ENCODE measurements at regions not wholly inside any gene's neighbourhood (a gene's known extent, or its start where the extent isn't known, plus 50 kb on each side); places are given as distances from the start of the nearest gene placed in this dataset.

- H3K9me3 Mint-ChIP-seq, result peaks cover 0 to 2% (median 0%) of the 10 kb centered on the region in 7 donors
- Histone ChIP-seq H3K27ac (ENCODE audit: low read depth in 1 of 2, low read length in 2 of 2) (no peak overlapping the region), H3K36me3 (replicated peaks in 1 of 2; ENCODE audit: control insufficient read depth in 1 of 2, insufficient read depth in 2 of 2, low read length in 2 of 2) (no peaks in the 10 kb centered on the region), H3K4me2 (replicated peaks; ENCODE audit: extremely low read depth, low read length, poor library complexity, severe bottlenecking) (no peak overlapping the region), H3K4me3 (replicated peaks in 1 of 3; ENCODE audit: low read depth in 2 of 3, low read length in 3 of 3) (no peak overlapping the region), H3K9me3 (replicated peaks in 1 of 2; ENCODE audit: control insufficient read depth in 1 of 2, insufficient read depth in 1 of 2, low read length in 2 of 2) (no peaks in the 10 kb centered on the region), H4K20me1 (ENCODE audit: insufficient read depth, low read length) (no peaks in the 10 kb centered on the region), H2AFZ (ENCODE audit: insufficient read depth, low read depth, low read length, poor library complexity, severe bottlenecking) (no peak overlapping the region), H3K4me1 (ENCODE audit: control insufficient read depth in 1 of 2, insufficient read depth in 2 of 2, low read length in 2 of 2) (peaks cover 23 to 27% of the 10 kb centered on the region in 2 donors), H3K27me3 (ENCODE audit: control insufficient read depth in 2 of 2, insufficient read depth in 2 of 2, low read length in 2 of 2) (no peaks in the 10 kb centered on the region), H3K9ac (ENCODE audit: insufficient read depth, low read length, poor library complexity, severe bottlenecking) (no peak overlapping the region), H3K79me2 (ENCODE audit: insufficient read depth, low read length) (no peaks in the 10 kb centered on the region)
- intact Hi-C loops (cut with micrococcal nuclease), result loop anchor here in 1 of 2 donors (2.0 kb wide), 1 partner anchor 19 kb away; no protein-coding TSS in a partner anchor
- H3K4me3 Mint-ChIP-seq, result no peak overlapping the region
- no peaks in the 10 kb centered on the region for H3K27me3 Mint-ChIP-seq (ENCODE audit: low read depth in 3 of 3)
- no peaks in the 10 kb centered on the region for H3K36me3 Mint-ChIP-seq
- DNase-seq, result no peak
- no peak overlapping the region for H3K27ac Mint-ChIP-seq
- no peak for TF ChIP-seq CTCF (IDR thresholded peaks at IDR 0.05)
- H3K4me1 Mint-ChIP-seq, result peaks cover 14% of the 10 kb centered on the region
Measured at GRCh38 chr3:101945980-101946379, 96.7 kb downstream of the NFKBIZ start.

GRCh38 chr3:101946906-101947305 lies 97.6 kb downstream of the NFKBIZ start:
- Histone ChIP-seq H2AFZ (ENCODE audit: insufficient read depth, low read depth, low read length, poor library complexity, severe bottlenecking) (no peak overlapping the region), H3K9me3 (replicated peaks in 1 of 2; ENCODE audit: control insufficient read depth in 1 of 2, insufficient read depth in 1 of 2, low read length in 2 of 2) (no peaks in the 10 kb centered on the region), H3K79me2 (ENCODE audit: insufficient read depth, low read length) (no peaks in the 10 kb centered on the region), H4K20me1 (ENCODE audit: insufficient read depth, low read length) (no peaks in the 10 kb centered on the region), H3K27ac (ENCODE audit: low read depth in 1 of 2, low read length in 2 of 2) (no peak overlapping the region), H3K4me1 (ENCODE audit: control insufficient read depth in 1 of 2, insufficient read depth in 2 of 2, low read length in 2 of 2) (peaks cover 14 to 17% of the 10 kb centered on the region in 2 donors), H3K27me3 (ENCODE audit: control insufficient read depth in 2 of 2, insufficient read depth in 2 of 2, low read length in 2 of 2) (no peaks in the 10 kb centered on the region), H3K9ac (ENCODE audit: insufficient read depth, low read length, poor library complexity, severe bottlenecking) (no peak overlapping the region), H3K4me3 (replicated peaks in 1 of 3; ENCODE audit: low read depth in 2 of 3, low read length in 3 of 3) (no peak overlapping the region), H3K4me2 (replicated peaks; ENCODE audit: extremely low read depth, low read length, poor library complexity, severe bottlenecking) (no peak overlapping the region), H3K36me3 (replicated peaks in 1 of 2; ENCODE audit: control insufficient read depth in 1 of 2, insufficient read depth in 2 of 2, low read length in 2 of 2) (no peaks in the 10 kb centered on the region)
- no CpG with 5 or more reads among the region's 3 CpGs for WGBS (ENCODE audit: insufficient coverage)
- Mint-ChIP-seq H3K36me3 (no peaks in the 10 kb centered on the region), H3K27ac (no peak overlapping the region), H3K9me3 (peaks cover 0 to 2% (median 0%) of the 10 kb centered on the region in 7 donors), H3K4me3 (no peak overlapping the region), H3K27me3 (ENCODE audit: low read depth in 3 of 3) (no peaks in the 10 kb centered on the region), H3K4me1 (peaks cover 14% of the 10 kb centered on the region)
- no peak for TF ChIP-seq CTCF (IDR thresholded peaks at IDR 0.05)
- DNase-seq, result no peak
- intact Hi-C loops (cut with micrococcal nuclease), result no loop called here
